ENCODE measurements at regions not wholly inside any gene's neighbourhood (a gene's known extent, or its start where the extent isn't known, plus 50 kb on each side); places are given as distances from the start of the nearest gene placed in this dataset.
"Not testable (repeated sequence)": the region's sequence is repeated elsewhere in the genome, so short reads cannot be mapped to it uniquely, and the experiment has no call there.

GRCh38 chr5:6084376-6084775 lies 294.0 kb downstream of the MED10 start:
- no peak for DNase-seq (ENCODE audit: extremely low read depth, low read depth)

GRCh38 chr5:6083311-6083978 lies 294.9 kb downstream of the MED10 start:
- no peak for DNase-seq (ENCODE audit: extremely low read depth, low read depth)

DNA sequence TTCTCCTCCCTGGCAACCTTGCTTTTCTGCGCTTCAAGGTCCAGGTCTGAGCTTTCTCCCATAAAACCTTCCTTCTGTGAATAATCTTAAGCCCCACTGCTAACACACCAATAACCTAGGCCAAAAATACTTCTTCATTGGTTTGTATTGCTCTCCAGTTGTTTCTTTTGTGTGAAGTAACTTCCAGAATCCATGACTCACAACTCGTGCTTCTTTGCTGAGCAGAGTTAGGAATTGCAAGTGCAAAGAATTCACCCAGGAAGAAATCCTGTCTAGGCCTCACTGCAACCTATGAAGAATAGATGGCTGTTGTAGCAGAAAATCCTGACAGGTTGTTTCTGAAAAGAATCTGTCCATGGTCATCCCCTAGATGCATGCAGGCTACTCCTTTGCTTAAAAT lies 295.7 kb downstream of the MED10 start:
- no peak for DNase-seq (ENCODE audit: extremely low read depth, low read depth)

GRCh38 chr5:6081727-6082210 lies 296.6 kb downstream of the MED10 start:
- no peak for DNase-seq (ENCODE audit: extremely low read depth, low read depth)

GRCh38 chr5:6080930-6081726 lies 297.2 kb downstream of the MED10 start:
- DNase-seq (ENCODE audit: extremely low read depth, low read depth) = no peak

- DNase-seq (ENCODE audit: extremely low read depth, low read depth) = no peak
Measured at GRCh38 chr5:6080436-6080835, 297.9 kb downstream of the MED10 start.

DNA sequence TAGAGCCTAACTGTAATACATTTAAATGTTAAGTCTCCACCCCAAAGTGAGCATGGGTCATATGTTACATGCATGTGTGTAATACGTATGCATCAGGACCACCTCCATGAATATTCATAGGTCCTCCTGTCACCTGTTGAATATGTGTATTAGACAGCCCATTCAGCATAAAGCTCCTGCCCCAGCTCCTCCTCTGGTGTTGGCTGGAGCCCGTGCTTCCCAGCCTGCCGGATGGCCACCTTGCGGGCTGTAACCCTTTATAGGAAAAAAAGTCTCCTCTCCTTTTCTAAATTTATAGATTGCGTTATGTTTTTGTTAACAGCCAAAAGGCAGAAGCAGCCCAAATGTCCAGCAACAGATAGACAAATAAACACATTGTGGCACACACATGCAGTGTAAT lies 299.5 kb downstream of the MED10 start:
- no peak for DNase-seq (ENCODE audit: extremely low read depth, low read depth)

DNA sequence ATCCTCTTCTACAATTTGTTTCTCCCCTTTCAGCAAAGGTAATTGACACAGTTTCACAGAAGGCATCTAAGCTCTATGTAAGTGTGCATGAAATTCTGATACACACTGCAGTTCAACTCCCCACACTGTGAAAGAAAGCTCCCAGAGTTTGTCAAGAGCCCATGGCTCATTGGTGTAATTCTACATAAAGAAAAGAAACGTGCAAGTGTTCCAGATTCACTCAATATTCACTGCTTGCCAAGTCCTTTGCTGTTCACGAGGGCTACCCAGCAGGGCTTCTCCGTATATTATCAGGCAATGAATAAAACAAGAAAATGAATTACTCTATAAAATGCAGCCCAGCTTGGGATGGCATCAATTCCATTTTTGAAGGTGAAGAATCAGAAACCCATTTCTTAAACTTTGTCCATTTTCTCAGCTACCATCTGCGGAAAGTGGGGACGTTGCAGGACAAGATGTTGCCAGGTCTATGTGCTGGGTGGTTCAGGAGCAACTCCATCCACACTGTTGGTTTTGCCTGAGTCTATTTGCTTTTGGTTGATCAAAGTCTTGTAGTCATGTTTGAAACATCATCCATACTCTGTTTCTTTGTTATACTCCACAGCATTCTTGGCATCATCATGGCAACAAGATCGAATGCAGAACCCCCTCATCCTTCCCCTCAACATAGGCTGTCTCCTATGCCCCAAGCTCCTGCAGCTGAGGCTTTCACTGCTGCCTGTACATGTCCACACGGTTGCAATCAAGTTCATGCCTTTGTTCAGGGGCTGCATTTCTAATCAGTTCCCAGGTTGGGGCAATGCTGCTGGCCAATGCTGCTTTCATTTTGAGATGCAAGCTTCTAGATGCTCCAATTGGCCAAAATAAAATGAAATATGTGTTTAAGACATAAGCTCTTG lies 301.8 kb downstream of the MED10 start:
- DNase-seq (ENCODE audit: extremely low read depth, low read depth) = no peak

GRCh38 chr5:6072488-6072887 lies 305.9 kb downstream of the MED10 start:
- not testable (repeated sequence) for DNase-seq (ENCODE audit: extremely low read depth, low read depth)

DNA sequence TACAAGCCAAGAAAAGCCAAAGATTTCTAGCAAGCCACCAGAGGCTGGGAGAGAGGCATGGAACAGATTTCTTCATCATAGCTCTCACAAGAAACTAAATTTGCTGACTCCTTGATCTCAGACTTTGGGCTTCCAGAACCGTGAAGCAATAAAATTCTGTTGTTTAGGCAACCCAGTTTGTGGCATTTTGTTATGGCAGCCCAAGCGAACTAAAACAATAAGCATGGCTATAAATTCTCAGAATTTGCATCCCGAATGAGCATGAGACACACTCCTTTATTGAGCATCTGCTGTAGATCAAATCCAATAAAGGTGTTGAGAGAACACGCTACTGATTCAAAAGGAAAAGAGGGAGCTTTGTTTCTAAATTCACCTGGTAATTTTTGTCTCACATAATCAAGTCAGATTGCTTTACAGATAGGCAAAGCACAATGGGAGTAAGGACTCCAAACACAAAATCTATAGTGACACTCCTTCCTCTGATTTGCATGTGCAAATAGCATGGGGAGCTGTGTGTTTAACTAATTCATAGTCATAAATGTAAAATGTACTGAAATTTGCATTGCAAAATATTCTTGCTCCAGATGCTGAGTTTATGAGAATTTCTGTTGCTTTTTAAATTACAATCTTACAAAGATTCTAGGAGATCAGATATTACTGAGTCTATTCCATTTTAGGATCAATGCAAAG lies 308.7 kb downstream of the MED10 start:
- no peak for DNase-seq (ENCODE audit: extremely low read depth, low read depth)

GRCh38 chr5:6066016-6066415 lies 312.3 kb downstream of the MED10 start:
- no peak for DNase-seq (ENCODE audit: extremely low read depth, low read depth)

GRCh38 chr5:6059137-6059800 lies 319.1 kb downstream of the MED10 start:
- no peak for DNase-seq (ENCODE audit: extremely low read depth, low read depth)

DNA sequence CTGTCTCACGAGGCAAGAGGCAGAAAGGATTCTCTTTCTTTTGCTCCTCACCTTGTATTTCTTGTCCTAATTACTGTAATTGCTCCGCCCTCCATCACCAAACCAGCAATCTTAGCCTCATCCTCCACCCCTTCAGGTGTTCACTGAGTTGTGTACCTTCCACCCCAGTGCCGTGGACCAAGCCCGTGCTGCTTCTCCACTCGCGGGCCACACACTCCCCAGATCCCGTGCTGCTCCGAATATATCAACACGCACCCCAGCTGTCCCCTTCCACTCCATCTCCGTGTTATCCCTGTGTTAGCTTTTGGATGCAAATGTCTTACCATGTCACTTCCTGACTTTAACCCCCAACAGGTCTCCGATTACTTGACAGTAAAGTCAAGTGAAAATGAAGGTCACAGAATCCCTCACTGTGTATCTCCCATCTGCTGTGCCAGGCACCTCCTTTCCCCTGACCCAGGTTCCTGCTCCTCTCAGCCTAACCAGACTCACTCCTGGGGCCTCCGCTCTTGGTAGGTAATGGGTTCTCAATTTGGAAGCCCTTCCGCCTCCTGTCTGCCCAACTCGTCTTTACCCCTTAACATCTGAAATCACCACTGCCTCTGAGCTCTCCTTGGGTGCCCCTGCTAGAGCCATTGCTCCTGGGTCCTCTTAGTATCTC lies 320.2 kb downstream of the MED10 start:
- DNase-seq (ENCODE audit: extremely low read depth, low read depth) = no peak

DNA sequence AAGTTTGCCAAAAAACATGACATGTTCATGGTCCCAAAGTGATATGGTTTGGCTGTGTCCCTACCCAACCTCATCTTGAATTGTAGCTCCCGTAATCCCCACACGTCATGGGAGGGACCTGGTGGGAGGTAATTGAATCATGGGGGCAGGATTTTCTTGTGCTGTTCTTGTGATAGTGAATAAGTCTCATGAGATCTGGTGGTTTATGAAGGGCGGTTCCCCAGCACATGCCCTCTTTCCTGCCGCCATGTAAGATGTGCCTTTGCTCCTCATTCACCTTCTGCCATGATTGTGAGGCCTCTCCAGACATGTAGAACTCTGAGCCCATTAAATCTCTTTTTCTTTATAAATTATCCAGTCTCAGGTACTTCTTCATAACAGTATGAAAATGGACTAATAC lies 322.1 kb downstream of the MED10 start:
- no peak for DNase-seq (ENCODE audit: extremely low read depth, low read depth)

- no peak for DNase-seq (ENCODE audit: extremely low read depth, low read depth)
Measured at GRCh38 chr5:6049662-6050061, 328.7 kb downstream of the MED10 start.

GRCh38 chr5:6048746-6049145 lies 329.6 kb downstream of the MED10 start:
- DNase-seq (ENCODE audit: extremely low read depth, low read depth) = no peak

DNA sequence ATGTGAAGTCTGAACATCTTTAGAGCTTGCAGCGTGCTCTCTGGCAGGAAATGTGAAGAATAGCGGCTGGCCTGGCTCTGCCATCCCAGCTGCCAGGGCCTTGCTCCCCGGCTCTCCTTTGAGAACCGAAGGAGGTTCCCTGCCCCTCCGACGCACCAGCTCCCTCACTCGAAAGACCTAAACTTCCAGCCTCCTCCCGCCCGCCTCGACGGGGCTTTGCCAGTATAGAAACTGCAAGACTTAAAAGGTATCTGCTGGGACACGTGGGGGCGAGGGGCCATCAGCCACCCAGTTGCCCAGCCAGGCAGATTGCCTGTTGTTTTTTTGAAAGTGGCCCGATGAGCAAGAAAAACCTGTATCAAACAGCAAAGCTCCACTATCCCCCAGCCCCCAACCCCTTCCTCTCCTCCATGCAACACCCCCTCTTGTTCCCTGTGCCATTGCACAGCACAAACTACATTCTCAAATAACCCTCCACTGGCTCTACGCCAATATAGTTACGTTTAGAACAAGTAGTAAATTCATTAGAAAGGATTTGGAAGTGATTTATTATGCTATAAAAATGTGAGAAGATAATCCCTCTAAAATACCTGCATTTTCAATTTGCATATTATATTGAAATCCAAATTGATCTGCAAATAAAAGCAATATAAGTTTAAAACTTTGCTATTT lies 331.9 kb downstream of the MED10 start:
- no peak for DNase-seq (ENCODE audit: extremely low read depth, low read depth)

- DNase-seq (ENCODE audit: extremely low read depth, low read depth) = no peak
Measured at GRCh38 chr5:6043491-6044310, 334.6 kb downstream of the MED10 start.
